ENCODE measurements at regions not wholly inside any gene's neighbourhood (a gene's known extent, or its start where the extent isn't known, plus 50 kb on each side); places are given as distances from the start of the nearest gene placed in this dataset.

DNA sequence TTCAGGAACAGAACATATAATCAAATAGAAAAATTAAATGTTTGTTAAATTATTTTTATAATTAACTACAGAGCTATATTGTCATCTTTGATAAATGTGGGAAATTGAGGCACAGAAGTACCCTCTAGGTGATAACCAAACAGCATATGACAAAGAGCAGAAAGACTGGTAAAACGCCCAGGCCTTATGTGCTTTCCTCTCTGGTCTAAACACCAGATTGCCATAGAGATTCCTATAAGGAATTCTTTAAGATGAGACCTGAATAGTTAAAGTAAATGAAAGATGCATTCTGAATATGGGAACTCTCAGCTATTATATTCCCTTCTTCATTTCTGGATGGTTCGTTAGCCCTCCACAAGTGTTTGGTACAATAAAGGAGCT, 140.0 kb upstream of the SOX5 start:
- TF ChIP-seq CTCF (IDR thresholded peaks at IDR 0.05; ENCODE audit: low read depth, low read length), result no peak

DNA sequence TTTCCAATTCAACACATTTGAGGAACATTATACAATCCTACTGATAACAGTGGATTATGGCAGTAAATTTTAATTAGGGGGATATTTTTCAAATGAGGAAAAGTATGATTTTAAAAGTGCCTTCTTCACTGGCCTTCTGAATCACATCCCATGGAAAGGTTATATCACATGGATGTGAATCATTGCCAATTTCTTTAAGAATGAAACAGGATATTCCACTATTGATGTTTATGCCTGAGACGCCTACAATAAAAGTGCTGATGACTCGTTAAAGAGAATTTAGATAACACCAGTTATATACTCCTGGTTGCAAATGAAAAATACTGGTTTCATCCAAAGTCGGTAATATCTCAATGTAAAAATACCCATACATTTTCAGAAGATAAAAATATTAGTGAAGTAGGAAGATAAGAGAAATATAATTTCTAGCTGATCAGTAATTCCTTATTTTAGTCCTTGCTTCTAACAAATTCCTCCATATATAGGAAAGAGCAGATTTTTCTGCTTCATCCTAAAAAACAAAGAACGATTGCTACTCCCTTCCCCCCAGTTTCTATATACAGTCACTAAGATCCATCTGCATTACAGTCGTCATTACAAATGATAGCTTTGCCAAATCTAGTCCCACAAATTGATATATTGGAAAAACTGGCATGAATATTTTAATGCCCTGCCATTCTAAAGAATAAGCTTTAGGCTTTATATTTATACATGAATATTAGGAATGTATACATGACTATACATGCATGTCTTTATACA, 139.5 kb upstream of the SOX5 start:
- no peak overlapping the region for H3K4me3 ChIP-seq (ENCODE audit: low read depth, low read length)
- TF ChIP-seq CTCF (IDR thresholded peaks at IDR 0.05; ENCODE audit: low read depth, low read length), result no peak

More for the DNA sequence above, 140.0 kb upstream of the SOX5 start:
- H3K4me3 ChIP-seq (ENCODE audit: low read depth, low read length), result no peak overlapping the region

DNA sequence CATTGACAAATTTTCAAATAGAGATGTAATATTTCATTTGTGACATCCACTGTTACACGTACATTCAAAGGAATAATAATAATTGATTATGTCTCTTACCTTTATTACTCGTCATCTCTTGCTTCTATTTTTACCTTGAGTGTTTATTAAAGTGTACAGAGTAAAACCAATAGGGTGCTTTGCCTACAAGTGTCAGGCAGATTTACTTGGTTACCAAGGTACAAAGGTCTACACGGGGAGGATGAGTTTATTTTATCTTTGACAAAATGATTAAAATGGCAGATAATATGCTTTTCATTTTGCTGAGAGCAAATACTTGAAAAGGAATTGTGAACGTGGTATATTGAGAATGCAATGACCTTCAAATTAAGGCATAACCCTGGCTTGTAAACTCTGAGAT, 137.8 kb upstream of the SOX5 start:
- H3K4me3 ChIP-seq (ENCODE audit: low read depth, low read length), result no peak overlapping the region
- no peak for TF ChIP-seq CTCF (IDR thresholded peaks at IDR 0.05; ENCODE audit: low read depth, low read length)

DNA sequence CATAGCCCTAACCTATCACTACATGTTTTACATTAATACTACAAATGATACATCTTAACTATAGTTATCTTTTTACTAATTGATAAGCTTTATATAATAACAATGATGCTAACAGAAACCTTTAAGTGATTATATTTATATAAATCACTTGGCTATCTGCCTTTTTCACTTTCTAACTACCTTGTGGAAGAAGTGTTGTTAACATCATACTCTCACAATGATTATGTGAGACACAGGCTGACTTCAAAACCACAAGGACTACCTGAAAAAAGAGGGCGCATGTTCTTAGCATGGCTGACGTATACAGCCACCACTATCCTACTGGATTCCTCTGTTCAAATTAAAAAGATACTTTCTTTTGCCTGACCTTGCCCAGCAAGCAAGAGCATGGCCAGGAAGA, 135.3 kb upstream of the SOX5 start:
- no peak for TF ChIP-seq CTCF (IDR thresholded peaks at IDR 0.05; ENCODE audit: low read depth, low read length)
- no peak overlapping the region for H3K4me3 ChIP-seq (ENCODE audit: low read depth, low read length)

DNA sequence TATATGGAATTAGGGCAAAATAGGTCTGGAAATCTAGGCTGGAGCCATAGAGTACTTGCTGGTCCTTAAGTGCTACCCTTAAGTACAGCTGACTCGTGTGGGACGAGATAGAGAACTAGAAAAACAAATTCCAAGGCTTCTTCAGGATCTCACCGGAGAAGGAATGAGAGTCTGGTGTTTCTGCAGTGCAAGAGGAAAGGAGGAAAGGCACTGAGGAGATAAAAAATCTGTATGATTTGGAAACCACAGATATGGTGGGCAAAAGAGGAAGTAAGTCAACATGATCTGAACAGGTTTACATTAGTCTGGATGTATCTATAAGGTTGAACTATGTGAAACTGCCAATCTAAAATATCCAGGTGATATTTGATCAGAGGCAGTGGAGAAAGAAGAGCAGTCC, 134.4 kb upstream of the SOX5 start:
- no peak for TF ChIP-seq CTCF (IDR thresholded peaks at IDR 0.05; ENCODE audit: low read depth, low read length)
- H3K4me3 ChIP-seq (ENCODE audit: low read depth, low read length), result no peak overlapping the region

GRCh38 chr12:24081606-24082005, 132.1 kb upstream of the SOX5 start:
- TF ChIP-seq CTCF (IDR thresholded peaks at IDR 0.05; ENCODE audit: low read depth, low read length), result no peak

DNA sequence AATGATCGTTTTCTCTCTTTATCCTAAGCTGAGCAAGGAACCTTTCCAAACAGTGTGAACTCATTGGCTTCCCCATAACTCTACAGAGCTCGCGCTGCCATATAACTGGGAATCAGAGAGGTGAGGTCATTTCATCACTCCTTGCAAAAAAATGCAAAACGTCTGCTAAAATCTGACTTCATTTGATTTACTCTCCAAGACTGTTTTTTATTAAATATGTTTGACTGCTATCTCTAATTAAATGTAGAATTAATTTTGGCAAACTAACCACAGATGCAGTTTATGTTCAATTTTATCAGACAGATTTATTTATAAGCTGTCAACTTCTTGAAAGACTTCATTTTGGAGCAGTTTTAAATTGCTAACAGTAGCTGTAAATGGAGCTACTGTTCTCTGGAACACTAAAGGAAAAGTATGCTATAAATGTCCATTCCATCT, 131.6 kb upstream of the SOX5 start:
- TF ChIP-seq CTCF (IDR thresholded peaks at IDR 0.05; ENCODE audit: low read depth, low read length), result no peak
- no peak overlapping the region for H3K4me3 ChIP-seq (ENCODE audit: low read depth, low read length)

More at GRCh38 chr12:24081606-24082005, 132.1 kb upstream of the SOX5 start:
- no peak overlapping the region for H3K4me3 ChIP-seq (ENCODE audit: low read depth, low read length)
